SKM-1 (cell line): ENCODE measurements at regions not wholly inside any gene's neighbourhood (a gene's known extent, or its start where the extent isn't known, plus 50 kb on each side); places are given as distances from the start of the nearest gene placed in this dataset.

Experiments used
- DNase-seq: peaks from one replicate; lab custom pipeline; 2025; ENCODE audit not compliant: unreplicated experiment; lab: John Stamatoyannopoulos, UW

- no peak for DNase-seq
Observed at GRCh38 chr4:122555216-122555615, 65.7 kb downstream of the IL21 start.

GRCh38 chr4:122553432-122553831 is 67.4 kb downstream of the IL21 start:
- no peak for DNase-seq

GRCh38 chr4:122552898-122553297 is 68.0 kb downstream of the IL21 start:
- no peak for DNase-seq

- DNase-seq, result no peak
Observed at GRCh38 chr4:122548886-122549630, 71.8 kb downstream of the IL21 start.

- DNase-seq, result no peak
Observed at GRCh38 chr4:122548452-122548851, 72.4 kb downstream of the IL21 start.

GRCh38 chr4:122542411-122543236 is 78.2 kb downstream of the IL21 start:
- DNase-seq, result no peak

- no peak for DNase-seq
Observed at GRCh38 chr4:122541996-122542395, 78.9 kb downstream of the IL21 start.

GRCh38 chr4:122540838-122541237 is 80.0 kb downstream of the IL21 start:
- no peak for DNase-seq

- DNase-seq, result no peak
Observed at GRCh38 chr4:122539861-122540465, 80.9 kb downstream of the IL21 start.

GRCh38 chr4:122537388-122538135 is 81.0 kb upstream of the IL2 start:
- DNase-seq, result no peak

- DNase-seq, result no peak
Observed at GRCh38 chr4:122536001-122536400, 79.5 kb upstream of the IL2 start.

- no peak for DNase-seq
Observed at GRCh38 chr4:122534776-122535175, 78.3 kb upstream of the IL2 start.

GRCh38 chr4:122533841-122534240 is 77.3 kb upstream of the IL2 start:
- DNase-seq, result no peak

- DNase-seq, result no peak
Observed at GRCh38 chr4:122532766-122533165, 76.2 kb upstream of the IL2 start.

GRCh38 chr4:122531514-122531913 is 75.0 kb upstream of the IL2 start:
- no peak for DNase-seq

- DNase-seq, result no peak
Observed at GRCh38 chr4:122531038-122531437, 74.5 kb upstream of the IL2 start.

GRCh38 chr4:122528879-122529278 is 72.4 kb upstream of the IL2 start:
- DNase-seq, result no peak

GRCh38 chr4:122525865-122526264 is 69.3 kb upstream of the IL2 start:
- no peak for DNase-seq

- DNase-seq, result no peak
Observed at GRCh38 chr4:122524176-122524575, 67.7 kb upstream of the IL2 start.

GRCh38 chr4:122522944-122523343 is 66.4 kb upstream of the IL2 start:
- DNase-seq, result no peak

GRCh38 chr4:122517345-122517744 is 60.8 kb upstream of the IL2 start:
- DNase-seq, result no peak
